Neural progenitor cell (in vitro differentiated cells): ENCODE measurements at regions not wholly inside any gene's neighbourhood (a gene's known extent, or its start where the extent isn't known, plus 50 kb on each side); places are given as distances from the start of the nearest gene placed in this dataset.

Source experiments
- EZH2 ChIP-seq: fragments of 200-600 bp; sonication (generic); IDR thresholded peaks from 2 replicates; pipeline ENCODE4 v1.6.1; 2017; ENCODE audit warnings: antibody characterized with exemption, mild to moderate bottlenecking, moderate library complexity
- EZH2phosphoT487 ChIP-seq: fragments of 200-600 bp; sonication (generic); IDR thresholded peaks from 2 replicates; pipeline ENCODE4 v1.6.1; 2017; ENCODE audit warnings: antibody characterized with exemption
- TF ChIP-seq, protein P1 (sequence below): fragments of 200-600 bp; sonication (generic); IDR thresholded peaks from 2 replicates; pipeline ENCODE4 v1.5.1; 2017; ENCODE audit warnings: antibody characterized with exemption, mild to moderate bottlenecking

- no peak for TF ChIP-seq EZH2
- TF ChIP-seq, protein P1, sequence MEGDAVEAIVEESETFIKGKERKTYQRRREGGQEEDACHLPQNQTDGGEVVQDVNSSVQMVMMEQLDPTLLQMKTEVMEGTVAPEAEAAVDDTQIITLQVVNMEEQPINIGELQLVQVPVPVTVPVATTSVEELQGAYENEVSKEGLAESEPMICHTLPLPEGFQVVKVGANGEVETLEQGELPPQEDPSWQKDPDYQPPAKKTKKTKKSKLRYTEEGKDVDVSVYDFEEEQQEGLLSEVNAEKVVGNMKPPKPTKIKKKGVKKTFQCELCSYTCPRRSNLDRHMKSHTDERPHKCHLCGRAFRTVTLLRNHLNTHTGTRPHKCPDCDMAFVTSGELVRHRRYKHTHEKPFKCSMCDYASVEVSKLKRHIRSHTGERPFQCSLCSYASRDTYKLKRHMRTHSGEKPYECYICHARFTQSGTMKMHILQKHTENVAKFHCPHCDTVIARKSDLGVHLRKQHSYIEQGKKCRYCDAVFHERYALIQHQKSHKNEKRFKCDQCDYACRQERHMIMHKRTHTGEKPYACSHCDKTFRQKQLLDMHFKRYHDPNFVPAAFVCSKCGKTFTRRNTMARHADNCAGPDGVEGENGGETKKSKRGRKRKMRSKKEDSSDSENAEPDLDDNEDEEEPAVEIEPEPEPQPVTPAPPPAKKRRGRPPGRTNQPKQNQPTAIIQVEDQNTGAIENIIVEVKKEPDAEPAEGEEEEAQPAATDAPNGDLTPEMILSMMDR = no peak
- TF ChIP-seq EZH2phosphoT487 = no peak
These were observed 140.5 kb upstream of the PLET1 start for GRCh38 chr11:112401036-112401769.
